HFF-Myc (cell line): ENCODE measurements at regions not wholly inside any gene's neighbourhood (a gene's known extent, or its start where the extent isn't known, plus 50 kb on each side); places are given as distances from the start of the nearest gene placed in this dataset.

Experiments used
- DNase-seq: peaks from one replicate; pipeline ENCODE4 v3.0.0-alpha.2; 2011; ENCODE audit warnings: low read depth; ENCODE audit errors: extremely low read depth
- H3K4me3 ChIP-seq: replicated peaks from 2 replicates; pipeline ENCODE4 v1.5.1; 2011; ENCODE audit warnings: low read depth, mild to moderate bottlenecking, control low read depth, low read length
- TF ChIP-seq, protein P1 (sequence below): IDR thresholded peaks from 2 replicates; pipeline ENCODE4 v1.5.1; 2012; ENCODE audit warnings: mild to moderate bottlenecking, low read depth, low read length, control low read depth; ENCODE audit errors: missing control alignments

- TF ChIP-seq, protein P1, sequence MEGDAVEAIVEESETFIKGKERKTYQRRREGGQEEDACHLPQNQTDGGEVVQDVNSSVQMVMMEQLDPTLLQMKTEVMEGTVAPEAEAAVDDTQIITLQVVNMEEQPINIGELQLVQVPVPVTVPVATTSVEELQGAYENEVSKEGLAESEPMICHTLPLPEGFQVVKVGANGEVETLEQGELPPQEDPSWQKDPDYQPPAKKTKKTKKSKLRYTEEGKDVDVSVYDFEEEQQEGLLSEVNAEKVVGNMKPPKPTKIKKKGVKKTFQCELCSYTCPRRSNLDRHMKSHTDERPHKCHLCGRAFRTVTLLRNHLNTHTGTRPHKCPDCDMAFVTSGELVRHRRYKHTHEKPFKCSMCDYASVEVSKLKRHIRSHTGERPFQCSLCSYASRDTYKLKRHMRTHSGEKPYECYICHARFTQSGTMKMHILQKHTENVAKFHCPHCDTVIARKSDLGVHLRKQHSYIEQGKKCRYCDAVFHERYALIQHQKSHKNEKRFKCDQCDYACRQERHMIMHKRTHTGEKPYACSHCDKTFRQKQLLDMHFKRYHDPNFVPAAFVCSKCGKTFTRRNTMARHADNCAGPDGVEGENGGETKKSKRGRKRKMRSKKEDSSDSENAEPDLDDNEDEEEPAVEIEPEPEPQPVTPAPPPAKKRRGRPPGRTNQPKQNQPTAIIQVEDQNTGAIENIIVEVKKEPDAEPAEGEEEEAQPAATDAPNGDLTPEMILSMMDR: no peak
- no peak for DNase-seq
- no peak overlapping the region for H3K4me3 ChIP-seq
Observed at GRCh38 chr12:116465407-116465806, 93.8 kb upstream of the MAP1LC3B2 start.

DNA sequence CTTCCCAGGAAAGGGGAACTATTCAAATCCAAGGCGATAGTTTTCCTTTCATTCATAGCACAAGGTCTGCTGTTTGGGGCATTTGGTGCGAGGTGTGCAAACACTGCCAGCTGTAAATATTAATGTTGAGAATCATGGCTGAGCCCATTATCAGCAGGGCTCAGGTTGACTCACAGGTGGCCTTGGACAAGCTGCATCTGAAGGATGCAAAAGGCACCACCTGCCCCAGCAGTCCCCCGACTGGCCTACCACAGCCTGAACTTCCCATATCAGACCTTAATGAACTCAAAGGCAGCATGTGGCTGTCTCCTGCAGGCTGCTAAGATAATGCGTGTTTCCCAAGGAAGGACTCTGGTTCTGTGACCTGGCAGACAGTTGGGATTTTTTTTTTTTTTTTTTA, 93.3 kb upstream of the MAP1LC3B2 start:
- DNase-seq: no peak
- TF ChIP-seq, protein P1: no peak
- H3K4me3 ChIP-seq: no peak overlapping the region

GRCh38 chr12:116466536-116466935, 92.6 kb upstream of the MAP1LC3B2 start:
- no peak overlapping the region for H3K4me3 ChIP-seq
- TF ChIP-seq, protein P1: no peak
- no peak for DNase-seq

DNA sequence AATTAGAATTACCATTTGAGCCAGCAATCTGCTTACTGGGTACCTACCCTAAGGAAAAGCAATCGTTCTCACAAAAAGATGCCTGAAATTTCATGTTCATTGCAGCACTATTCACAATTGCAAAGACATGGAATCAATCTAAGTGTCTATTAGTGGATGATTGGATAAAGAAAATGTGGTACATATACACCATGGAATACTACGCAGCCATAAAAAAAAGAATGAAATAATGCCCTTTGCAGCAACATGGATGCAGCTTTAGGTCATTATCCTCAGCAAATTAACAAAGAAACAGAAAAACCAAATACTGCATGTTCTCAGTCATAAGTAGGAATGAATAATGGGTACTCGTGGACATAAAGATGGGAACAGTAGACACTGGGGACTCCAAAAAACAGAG, 89.8 kb upstream of the MAP1LC3B2 start:
- TF ChIP-seq, protein P1: no peak
- no peak overlapping the region for H3K4me3 ChIP-seq
- no peak for DNase-seq

- H3K4me3 ChIP-seq: no peak overlapping the region
- TF ChIP-seq, protein P1: no peak
- DNase-seq: no peak
Observed at GRCh38 chr12:116471544-116471943, 87.6 kb upstream of the MAP1LC3B2 start.

DNA sequence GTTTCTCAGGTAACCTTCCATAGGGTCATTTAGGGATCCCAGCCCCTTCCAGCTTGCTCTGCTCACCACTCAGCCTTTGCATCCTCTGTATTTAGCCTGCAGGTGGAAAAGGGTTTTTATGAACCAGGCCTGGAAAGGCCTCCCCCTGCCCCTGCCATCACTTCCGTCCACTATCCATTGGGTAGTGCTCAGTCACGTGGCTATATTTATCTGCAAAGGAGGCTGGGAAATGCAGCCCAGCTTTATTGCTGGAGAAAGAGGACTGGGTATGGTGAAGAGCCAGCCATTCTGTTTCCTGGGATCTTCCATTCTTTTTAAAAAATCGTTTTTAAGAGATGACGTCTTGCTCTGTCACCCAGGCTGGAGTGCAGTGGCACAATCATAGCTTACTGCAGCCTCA, 87.0 kb upstream of the MAP1LC3B2 start:
- DNase-seq: no peak
- H3K4me3 ChIP-seq: no peak overlapping the region
- TF ChIP-seq, protein P1: no peak

DNA sequence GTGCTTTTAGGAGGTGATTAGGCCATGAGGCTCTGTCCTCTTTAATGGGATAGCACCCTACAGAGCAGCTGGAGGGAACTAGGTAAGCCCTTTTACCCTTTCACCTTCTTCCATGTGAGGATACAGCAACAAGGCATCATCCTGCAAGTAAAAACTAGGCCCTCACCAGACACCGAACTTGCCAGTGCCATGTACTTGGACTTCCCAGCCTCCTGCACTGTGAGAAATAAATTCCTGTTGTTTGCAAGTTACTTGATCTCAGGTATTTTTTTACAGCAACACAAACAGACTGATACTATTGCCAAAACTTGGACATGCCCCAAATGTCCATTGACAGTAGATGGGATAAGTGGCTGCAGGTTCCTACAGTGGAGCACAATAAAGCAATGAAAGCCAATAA, 85.8 kb upstream of the MAP1LC3B2 start:
- H3K4me3 ChIP-seq: no peak overlapping the region
- TF ChIP-seq, protein P1: no peak
- DNase-seq: no peak
